NCI-H146 treated with DMSO at 0.1 percent for 48 hours (cell line): ENCODE measurements at regions not wholly inside any gene's neighbourhood (a gene's known extent, or its start where the extent isn't known, plus 50 kb on each side); places are given as distances from the start of the nearest gene placed in this dataset.
"Not testable (repeated sequence)": the region's sequence is repeated elsewhere in the genome, so short reads cannot be mapped to it uniquely, and the experiment has no call there.

Source experiments
- DNase-seq: peaks from one replicate; lab custom pipeline; 2025; ENCODE audit not compliant: unreplicated experiment; lab: John Stamatoyannopoulos, UW

- DNase-seq = no peak
Observed at GRCh38 chr7:8809320-8809719, 375.9 kb downstream of the NXPH1 start.

- DNase-seq = no peak
Observed at GRCh38 chr7:8817448-8818036, 384.1 kb downstream of the NXPH1 start.

DNA sequence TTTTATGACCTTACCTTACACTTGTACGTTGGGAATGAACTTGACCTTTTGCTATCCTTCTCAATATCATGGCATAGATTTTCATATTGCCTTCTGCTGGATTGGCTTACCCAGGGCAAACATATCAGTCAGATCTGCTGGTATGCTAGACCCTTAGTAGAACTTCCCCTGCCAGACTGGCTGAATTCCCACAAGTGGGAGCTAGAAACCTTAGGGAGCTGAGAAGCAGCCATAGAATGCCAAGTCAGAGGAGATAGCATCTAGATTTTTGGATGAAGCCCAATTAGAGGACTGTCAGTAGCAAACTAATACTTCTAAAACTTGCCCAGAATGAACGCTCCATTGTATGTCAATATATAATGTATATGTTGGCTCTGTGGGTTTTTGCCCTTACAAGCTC lies 385.0 kb downstream of the NXPH1 start:
- DNase-seq = no peak

- no peak for DNase-seq
Observed at GRCh38 chr7:8822595-8822994, 389.2 kb downstream of the NXPH1 start.

- no peak for DNase-seq
Observed at GRCh38 chr7:8823486-8823885, 390.1 kb downstream of the NXPH1 start.

DNA sequence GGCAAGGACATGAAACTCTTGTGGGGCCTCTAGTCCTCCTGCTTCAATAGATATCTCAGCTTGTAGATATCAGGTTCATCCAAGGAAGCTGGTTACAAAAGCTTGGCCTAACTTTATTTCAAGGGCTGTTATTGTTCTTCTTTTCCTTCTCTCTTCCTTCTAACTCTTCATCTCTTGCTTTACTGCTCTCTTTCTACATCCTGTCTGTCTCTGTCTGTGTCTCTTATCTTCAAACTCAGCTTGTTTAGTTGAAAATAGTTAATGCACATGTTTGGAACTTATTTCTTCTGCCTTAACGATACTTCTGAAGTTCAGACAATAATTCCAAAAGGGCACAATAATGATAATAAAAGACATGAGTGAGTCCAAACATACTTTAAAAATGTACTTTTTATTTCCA lies 393.9 kb downstream of the NXPH1 start:
- no peak for DNase-seq

GRCh38 chr7:8829100-8829499 lies 395.7 kb downstream of the NXPH1 start:
- no peak for DNase-seq

GRCh38 chr7:8831376-8831775 lies 398.0 kb downstream of the NXPH1 start:
- DNase-seq = no peak

DNA sequence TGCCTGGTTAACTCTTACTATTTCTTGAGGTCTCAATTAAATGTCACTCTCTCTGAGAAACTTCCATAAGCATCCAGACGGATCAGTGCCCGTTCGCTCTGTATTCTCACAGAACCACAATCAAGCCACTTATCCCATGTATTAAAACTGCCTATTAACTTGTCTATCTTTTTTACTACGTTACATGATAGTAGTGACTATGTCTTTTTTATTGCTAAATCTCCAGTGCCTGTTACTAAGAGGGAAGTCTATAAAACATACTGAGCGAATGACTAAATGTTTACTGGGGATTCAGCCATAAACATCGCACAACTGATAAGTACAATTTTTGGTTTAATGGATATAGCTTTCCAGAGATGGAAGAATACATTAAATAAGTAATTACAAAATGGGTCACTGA lies 399.9 kb downstream of the NXPH1 start:
- no peak for DNase-seq

- DNase-seq = no peak
Observed at GRCh38 chr7:8841171-8841570, 407.8 kb downstream of the NXPH1 start.

DNA sequence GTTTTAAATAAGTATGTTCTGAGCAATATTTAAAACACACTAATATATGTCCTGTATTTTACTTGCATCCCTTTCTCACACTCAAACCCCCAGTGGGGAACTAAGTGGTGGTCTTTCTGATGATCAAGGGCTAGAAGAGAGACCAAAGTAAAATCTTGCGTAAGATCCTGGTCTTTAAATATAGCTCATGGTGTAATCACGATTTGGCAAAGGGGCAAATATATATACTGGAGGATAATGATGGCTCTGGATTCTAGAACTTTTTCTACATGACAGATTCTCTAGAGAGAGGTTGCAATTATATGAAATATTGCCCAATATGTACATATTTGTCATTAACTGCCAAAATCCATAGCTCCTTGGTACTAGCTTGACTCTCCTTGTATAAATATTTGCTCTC lies 438.3 kb downstream of the NXPH1 start:
- no peak for DNase-seq

DNA sequence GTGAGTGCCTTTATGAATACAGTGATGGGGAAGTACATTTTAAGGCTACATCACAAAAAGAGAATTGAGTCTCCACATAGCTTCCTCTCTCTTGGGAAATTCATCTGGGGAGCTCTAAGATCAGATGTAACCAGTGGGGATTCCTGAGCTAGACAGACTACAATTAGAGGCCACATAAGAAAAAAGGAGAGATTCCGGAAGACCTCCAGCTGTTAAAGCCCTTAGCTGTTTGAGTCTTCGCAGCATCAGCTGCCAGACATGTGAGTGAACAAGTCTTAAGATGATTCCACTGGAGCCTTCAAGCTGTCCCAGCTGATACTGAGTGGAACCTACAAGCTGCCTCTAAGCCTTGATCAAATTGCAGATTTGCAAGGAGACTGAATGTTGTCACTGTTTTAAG lies 448.5 kb downstream of the NXPH1 start:
- no peak for DNase-seq

DNA sequence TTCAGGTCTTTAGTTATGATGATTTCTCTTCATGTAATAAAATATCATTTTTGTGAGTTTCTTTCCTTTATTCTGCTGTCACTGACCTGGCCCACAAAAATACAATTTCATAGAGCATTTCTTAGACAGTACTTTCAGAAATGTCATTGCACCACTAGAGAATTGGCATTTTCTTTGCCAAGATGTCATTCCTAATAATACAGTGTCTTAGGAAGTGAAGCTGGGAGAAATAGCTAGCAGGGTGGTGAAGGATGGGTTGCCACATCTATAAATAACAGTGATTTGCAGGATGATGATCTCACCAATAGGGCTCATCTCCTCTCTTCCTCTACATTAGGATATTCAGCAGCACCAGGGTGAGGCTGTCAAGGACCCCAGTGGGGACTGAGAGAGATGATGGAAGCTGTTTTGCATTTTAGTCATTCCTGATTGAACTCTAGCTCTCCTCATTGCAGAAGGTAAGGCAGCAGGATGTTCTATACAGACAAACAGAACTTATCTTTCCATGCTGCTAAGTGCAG lies 452.1 kb downstream of the NXPH1 start:
- no peak for DNase-seq

- DNase-seq = not testable (repeated sequence)
Observed at GRCh38 chr7:8890346-8890745, 456.9 kb downstream of the NXPH1 start.

DNA sequence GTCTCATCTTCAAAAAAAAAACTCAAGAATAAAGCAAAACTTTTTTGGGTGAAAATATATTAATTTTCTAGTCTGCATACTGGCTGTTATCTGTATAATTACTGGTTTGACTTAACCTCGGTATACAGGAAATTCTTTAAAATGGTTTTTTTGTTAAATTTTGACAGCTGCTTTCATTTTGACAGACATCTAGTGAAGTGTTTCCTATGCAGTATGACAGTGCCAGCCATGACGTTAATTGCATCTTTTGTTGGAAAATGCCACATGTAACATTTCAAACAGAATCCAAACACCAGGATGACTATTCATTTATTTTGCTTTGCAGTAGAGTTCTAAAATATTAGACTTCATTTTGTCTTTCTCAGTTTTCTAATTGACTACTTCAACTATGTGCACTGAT lies 460.4 kb downstream of the NXPH1 start:
- DNase-seq = no peak

- no peak for DNase-seq
Observed at GRCh38 chr7:8906396-8907075, 473.1 kb downstream of the NXPH1 start.

DNA sequence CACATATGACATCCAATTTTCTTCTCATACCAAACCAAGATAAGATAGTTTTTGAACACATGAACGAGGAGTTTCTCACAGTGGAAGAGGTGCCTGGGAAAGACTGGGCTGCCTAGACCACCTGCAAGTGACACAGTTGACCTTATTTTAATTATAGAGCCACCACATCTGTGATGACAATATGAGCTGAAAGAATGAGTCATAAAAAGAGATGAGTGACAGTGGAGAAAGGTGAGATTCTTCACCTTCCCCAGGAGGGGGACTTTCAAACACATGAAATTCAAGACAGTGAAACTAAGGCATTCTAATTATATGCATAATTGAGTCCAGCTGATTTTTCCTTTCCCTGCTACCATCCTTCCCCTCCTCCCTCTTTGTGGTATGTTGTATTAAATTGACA lies 475.5 kb downstream of the NXPH1 start:
- no peak for DNase-seq

GRCh38 chr7:8913682-8914081 lies 480.3 kb downstream of the NXPH1 start:
- no peak for DNase-seq

DNA sequence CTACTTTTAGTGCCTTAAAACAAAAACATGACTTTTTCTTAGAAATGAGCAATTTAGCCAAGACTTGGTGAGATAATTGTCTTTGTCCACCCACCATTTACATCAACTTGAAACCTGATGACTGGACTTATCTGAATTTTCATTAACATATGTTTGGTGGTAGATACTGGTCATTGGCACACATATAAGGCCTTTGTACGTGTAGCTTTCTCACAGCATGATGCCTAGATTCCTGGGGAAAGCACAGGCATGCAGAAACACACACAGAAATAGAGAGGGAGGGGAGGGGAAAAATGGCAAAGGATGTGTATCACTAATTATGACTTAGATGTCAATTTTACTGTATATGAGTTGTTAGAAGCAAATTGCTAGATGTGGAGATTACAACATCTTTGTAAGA lies 488.4 kb downstream of the NXPH1 start:
- DNase-seq = peak; percentile 17

DNA sequence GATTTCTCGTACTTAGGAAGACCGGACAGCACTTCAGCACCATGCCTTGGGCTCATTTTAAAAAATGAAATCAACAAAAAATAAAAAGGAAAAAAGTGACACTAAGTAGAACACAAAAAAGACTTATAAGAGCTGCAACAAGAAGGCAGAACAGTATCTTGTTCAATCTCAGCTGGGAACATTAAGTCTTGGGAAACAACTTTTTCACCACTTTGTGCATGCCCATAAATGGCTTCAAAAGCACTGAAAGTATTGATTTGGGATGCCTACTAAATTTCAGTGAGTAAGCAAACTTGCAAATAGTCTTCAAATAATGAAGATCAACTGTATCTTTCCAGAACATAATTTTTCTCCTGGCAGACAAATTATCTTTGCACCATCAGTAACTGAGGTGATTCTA lies 489.3 kb downstream of the NXPH1 start:
- no peak for DNase-seq

- DNase-seq = no peak
Observed at GRCh38 chr7:8923164-8923806, 489.9 kb downstream of the NXPH1 start.

DNA sequence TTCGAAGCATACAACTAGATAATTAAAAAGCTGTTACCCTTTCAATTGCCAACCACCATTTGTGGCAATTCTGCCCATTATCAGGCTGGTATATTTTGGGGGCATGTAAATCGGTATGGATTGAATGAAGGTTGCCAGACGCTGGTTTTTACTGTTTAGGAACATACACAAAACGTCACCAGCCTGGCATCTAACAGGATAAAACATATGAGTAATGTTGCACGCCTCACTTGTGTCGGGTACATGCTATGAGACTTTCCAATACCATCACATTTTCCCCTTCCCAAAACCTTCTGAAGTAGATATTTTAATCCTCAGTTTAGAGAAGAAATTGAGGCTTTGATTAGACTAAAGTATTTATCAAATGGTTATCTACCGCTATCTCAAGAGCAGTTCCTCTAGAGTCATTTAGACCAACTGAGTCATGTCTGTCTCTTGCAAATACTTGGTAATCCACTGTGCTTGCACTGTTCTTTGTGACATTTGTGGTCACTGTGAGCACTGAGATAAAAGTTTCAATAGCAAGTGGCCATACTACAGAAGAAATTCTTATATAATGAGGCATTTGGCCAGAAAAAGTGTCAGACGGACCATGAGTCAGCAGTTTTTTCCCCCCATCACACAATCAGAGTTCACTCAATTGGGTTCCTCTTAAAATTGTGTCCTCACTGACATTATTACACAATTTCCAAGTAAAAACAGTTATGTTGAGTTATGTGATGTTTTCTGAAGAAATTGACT lies 498.7 kb downstream of the NXPH1 start:
- no peak for DNase-seq
